ENCODE measurements at regions not wholly inside any gene's neighbourhood (a gene's known extent, or its start where the extent isn't known, plus 50 kb on each side); places are given as distances from the start of the nearest gene placed in this dataset.

DNA sequence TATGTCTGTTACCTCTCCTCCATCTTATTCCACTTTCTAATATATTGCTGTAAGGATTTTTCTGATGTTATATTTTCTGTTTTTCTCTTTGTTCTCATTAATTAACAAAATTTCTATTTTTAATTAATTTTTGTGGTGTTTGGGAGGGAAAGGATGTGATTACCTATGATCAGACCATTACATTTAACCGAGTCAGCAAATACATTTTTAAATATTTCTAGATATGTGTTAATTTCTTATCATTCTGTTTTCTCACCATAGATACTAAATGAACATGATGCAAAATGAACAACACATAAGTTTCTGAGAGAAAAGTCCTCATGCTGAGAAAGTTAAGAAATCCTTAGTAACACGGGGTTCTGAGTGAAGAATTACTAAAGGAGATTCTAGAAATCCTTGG is 80.6 kb upstream of the P2RY1 start:
- Histone ChIP-seq H3K4me1 (no peaks in the 10 kb centered on the region), H3K27ac (no peak overlapping the region), H3K9me3 (no peaks in the 10 kb centered on the region), H3K4me2 (no peak overlapping the region), H3K4me3 (no peak overlapping the region)
- POLR2A ChIA-PET, result no interaction called here
- CTCF ChIA-PET, result no interaction called here
- 3% methylated on average over 2 of the region's 2 CpGs for WGBS (ENCODE audit: missing lambda C conversion rate)
- FAIRE-seq (no peak), DNase-seq (ENCODE audit: low read depth in 1 of 2, low spot score in 1 of 2) (no peak), ATAC-seq (no peak)
- TF ChIP-seq BHLHE40 (IDR thresholded peaks at IDR 0.05; ENCODE audit: low read depth, low read length), result no peak
- TF ChIP-seq MAFK (IDR thresholded peaks at IDR 0.05; ENCODE audit: partially characterized antibody), result peak; percentile 58
- TF ChIP-seq, protein P1, sequence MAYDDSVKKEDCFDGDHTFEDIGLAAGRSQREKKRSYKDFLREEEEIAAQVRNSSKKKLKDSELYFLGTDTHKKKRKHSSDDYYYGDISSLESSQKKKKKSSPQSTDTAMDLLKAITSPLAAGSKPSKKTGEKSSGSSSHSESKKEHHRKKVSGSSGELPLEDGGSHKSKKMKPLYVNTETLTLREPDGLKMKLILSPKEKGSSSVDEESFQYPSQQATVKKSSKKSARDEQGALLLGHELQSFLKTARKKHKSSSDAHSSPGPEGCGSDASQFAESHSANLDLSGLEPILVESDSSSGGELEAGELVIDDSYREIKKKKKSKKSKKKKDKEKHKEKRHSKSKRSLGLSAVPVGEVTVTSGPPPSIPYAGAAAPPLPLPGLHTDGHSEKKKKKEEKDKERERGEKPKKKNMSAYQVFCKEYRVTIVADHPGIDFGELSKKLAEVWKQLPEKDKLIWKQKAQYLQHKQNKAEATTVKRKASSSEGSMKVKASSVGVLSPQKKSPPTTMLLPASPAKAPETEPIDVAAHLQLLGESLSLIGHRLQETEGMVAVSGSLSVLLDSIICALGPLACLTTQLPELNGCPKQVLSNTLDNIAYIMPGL (CRISPR knock-in tag; IDR thresholded peaks at IDR 0.05; ENCODE audit: borderline replicate concordance), result no peak

DNA sequence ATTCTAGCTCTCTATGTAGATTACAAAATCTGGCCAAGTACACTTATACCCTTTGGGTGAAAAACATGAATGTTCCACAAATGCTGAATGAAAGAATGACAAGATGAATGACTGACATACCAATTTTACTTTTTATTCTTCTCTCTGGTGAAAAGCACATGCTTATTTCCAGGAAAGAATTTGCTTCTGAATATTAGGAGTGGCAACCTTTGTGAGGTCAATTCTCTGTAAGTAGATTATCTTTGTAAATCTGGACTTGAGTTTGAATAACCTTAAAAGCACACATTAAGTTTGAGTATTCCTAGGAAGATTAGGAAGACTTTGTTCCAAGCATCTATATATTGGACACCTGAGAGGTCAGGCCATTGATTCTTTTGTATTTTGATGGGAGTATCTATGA is 78.1 kb upstream of the P2RY1 start:
- ATAC-seq (no peak), DNase-seq (ENCODE audit: low read depth in 1 of 2, low spot score in 1 of 2) (no peak), FAIRE-seq (no peak)
- H3K27ac ChIP-seq, result no peak overlapping the region
- no peak overlapping the region for H3K4me3 ChIP-seq
- ChIA-PET POLR2A (no interaction called here), CTCF (no interaction called here)
- no peaks in the 10 kb centered on the region for H3K4me1 ChIP-seq
- H3K9me3 ChIP-seq, result no peaks in the 10 kb centered on the region
- H3K4me2 ChIP-seq, result no peak overlapping the region
- TF ChIP-seq, protein P2, sequence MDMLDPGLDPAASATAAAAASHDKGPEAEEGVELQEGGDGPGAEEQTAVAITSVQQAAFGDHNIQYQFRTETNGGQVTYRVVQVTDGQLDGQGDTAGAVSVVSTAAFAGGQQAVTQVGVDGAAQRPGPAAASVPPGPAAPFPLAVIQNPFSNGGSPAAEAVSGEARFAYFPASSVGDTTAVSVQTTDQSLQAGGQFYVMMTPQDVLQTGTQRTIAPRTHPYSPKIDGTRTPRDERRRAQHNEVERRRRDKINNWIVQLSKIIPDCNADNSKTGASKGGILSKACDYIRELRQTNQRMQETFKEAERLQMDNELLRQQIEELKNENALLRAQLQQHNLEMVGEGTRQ (IDR thresholded peaks at IDR 0.05), result no peak
- TF ChIP-seq TP53 (CRISPR knock-in tag; IDR thresholded peaks at IDR 0.05) (no peak), HOXA7 (CRISPR knock-in tag; IDR thresholded peaks at IDR 0.05) (no peak)
- TF ChIP-seq, protein P3, sequence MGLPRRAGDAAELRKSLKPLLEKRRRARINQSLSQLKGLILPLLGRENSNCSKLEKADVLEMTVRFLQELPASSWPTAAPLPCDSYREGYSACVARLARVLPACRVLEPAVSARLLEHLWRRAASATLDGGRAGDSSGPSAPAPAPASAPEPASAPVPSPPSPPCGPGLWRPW (IDR thresholded peaks at IDR 0.05), result no peak

DNA sequence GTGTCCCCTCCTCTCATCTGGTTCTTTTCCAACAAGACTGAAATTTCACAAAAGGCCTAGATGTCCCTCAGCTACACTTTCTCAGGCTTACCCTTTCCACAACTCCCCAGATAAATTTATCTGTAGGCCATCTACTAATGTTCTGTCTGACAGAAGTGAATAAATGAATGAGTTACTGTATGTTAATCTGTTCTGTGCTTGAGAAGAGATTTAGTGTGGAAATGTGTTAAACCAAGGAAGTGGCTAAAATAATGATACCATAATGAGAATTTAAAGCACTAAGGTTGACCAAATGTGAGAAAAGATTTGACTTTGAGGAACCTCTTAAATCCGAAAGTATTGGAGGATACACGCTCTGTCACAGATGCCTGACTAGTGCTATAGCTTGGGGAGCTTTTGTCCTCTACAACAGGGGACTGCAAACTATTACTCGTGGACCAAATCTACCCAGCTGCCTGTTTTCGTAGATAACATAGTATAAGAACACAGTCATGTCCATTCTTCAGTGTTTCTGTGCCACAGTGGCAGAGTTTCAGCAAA is 74.8 kb upstream of the P2RY1 start:
- no peak for ATAC-seq
- Histone ChIP-seq H3K4me1 (no peaks in the 10 kb centered on the region), H3K4me2 (no peak overlapping the region), H3K4me3 (no peak overlapping the region), H3K27ac (no peak overlapping the region), H3K9me3 (no peaks in the 10 kb centered on the region)
- TF ChIP-seq ESRRA (IDR thresholded peaks at IDR 0.05; ENCODE audit: borderline replicate concordance, low read length), result no peak
- TF ChIP-seq KDM5A (IDR thresholded peaks at IDR 0.05), result no peak
- TF ChIP-seq GATA3 (IDR thresholded peaks at IDR 0.05; ENCODE audit: borderline replicate concordance), result no peak
- TF ChIP-seq JUN (IDR thresholded peaks at IDR 0.05), result no peak
- no peak for TF ChIP-seq ZC3H11A (IDR thresholded peaks at IDR 0.05)
- no peak for TF ChIP-seq HEYL (CRISPR knock-in tag; IDR thresholded peaks at IDR 0.05)
- no peak for TF ChIP-seq MAZ (IDR thresholded peaks at IDR 0.05; ENCODE audit: borderline replicate concordance, low read depth, low read length)
- TF ChIP-seq NR3C1 (IDR thresholded peaks at IDR 0.05), result no peak
- no peak for TF ChIP-seq BHLHE40 (IDR thresholded peaks at IDR 0.05; ENCODE audit: low read depth, low read length)
- no peak for TF ChIP-seq CEBPB (IDR thresholded peaks at IDR 0.05)
- no peak for FAIRE-seq
- DNase-seq (ENCODE audit: low read depth in 1 of 2, low spot score in 1 of 2), result no peak
- ChIA-PET POLR2A (no interaction called here), CTCF (interaction anchor here (0.6 kb wide), 1 partner anchor 17 kb away, joined by 3 read pairs; no protein-coding TSS in a partner anchor)
- 36% methylated on average over 4 of the region's 4 CpGs for WGBS (ENCODE audit: missing lambda C conversion rate)

DNA sequence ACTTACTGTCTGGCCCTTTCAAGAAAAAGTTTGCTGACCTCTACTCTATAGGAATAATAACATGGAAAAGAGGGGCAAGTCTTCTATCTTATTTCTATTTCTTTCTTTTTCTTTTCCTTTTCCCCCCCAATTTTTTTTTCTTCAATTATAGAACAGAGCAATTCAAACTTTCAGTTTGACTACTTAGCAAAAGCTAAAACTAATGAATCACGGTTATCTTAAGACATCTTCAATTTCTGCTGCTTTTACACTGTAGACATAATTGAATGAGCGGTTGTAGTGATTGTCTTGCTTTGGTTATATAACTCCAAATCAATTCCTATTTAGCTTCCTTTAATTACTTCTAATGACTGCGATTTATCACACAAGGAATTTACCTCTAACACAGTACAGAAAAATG is 74.3 kb upstream of the P2RY1 start:
- Histone ChIP-seq H3K9me3 (no peaks in the 10 kb centered on the region), H3K27ac (no peak overlapping the region), H3K4me1 (no peaks in the 10 kb centered on the region), H3K4me3 (no peak overlapping the region), H3K4me2 (no peak overlapping the region)
- WGBS (ENCODE audit: missing lambda C conversion rate), result 55% methylated on average over 3 of the region's 3 CpGs
- DNase-seq (ENCODE audit: low read depth in 1 of 2, low spot score in 1 of 2) (no peak), FAIRE-seq (no peak), ATAC-seq (no peak)
- POLR2A ChIA-PET, result no interaction called here
- TF ChIP-seq ZFP36 (IDR thresholded peaks at IDR 0.05; ENCODE audit: borderline replicate concordance, partially characterized antibody) (no peak), HOXB5 (CRISPR knock-in tag; IDR thresholded peaks at IDR 0.05) (no peak), RFX5 (IDR thresholded peaks at IDR 0.05) (no peak)
- TF ChIP-seq, protein P4, sequence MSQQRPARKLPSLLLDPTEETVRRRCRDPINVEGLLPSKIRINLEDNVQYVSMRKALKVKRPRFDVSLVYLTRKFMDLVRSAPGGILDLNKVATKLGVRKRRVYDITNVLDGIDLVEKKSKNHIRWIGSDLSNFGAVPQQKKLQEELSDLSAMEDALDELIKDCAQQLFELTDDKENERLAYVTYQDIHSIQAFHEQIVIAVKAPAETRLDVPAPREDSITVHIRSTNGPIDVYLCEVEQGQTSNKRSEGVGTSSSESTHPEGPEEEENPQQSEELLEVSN (IDR thresholded peaks at IDR 0.05; ENCODE audit: borderline replicate concordance, low read depth), result no peak
- TF ChIP-seq, protein P5, sequence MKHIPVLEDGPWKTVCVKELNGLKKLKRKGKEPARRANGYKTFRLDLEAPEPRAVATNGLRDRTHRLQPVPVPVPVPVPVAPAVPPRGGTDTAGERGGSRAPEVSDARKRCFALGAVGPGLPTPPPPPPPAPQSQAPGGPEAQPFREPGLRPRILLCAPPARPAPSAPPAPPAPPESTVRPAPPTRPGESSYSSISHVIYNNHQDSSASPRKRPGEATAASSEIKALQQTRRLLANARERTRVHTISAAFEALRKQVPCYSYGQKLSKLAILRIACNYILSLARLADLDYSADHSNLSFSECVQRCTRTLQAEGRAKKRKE (CRISPR knock-in tag; IDR thresholded peaks at IDR 0.05; ENCODE audit: low read depth), result no peak
- CTCF ChIA-PET, result interaction anchor here (0.6 kb wide), 1 partner anchor 16 kb away, joined by 3 read pairs; no protein-coding TSS in a partner anchor

Data from A549 (cell line).